Activated CD4-positive, CD25-positive, alpha-beta regulatory T cell treated with anti-CD3 and anti-CD28 coated beads, Interleukin-2, amount 50 U/mL, for 72 hours (primary cell): ENCODE measurements at regions not wholly inside any gene's neighbourhood (a gene's known extent, or its start where the extent isn't known, plus 50 kb on each side); places are given as distances from the start of the nearest gene placed in this dataset.

Source experiments
- DNase-seq: peaks from one replicate; pipeline ENCODE4 v3.0.0; 2021

- no peak for DNase-seq
These were observed 1731.5 kb upstream of the FLRT2 start for GRCh38 chr14:83798421-83798820.

GRCh38 chr14:83799233-83799632 is 1730.7 kb upstream of the FLRT2 start:
- DNase-seq, result no peak

- no peak for DNase-seq
These were observed 1715.0 kb upstream of the FLRT2 start for GRCh38 chr14:83814896-83815295.

- no peak for DNase-seq
These were observed 1713.2 kb upstream of the FLRT2 start for GRCh38 chr14:83816761-83817160.

- DNase-seq, result no peak
These were observed 1704.1 kb upstream of the FLRT2 start for GRCh38 chr14:83825843-83826242.

GRCh38 chr14:83826838-83827237 is 1703.1 kb upstream of the FLRT2 start:
- no peak for DNase-seq

GRCh38 chr14:83827383-83827782 is 1702.6 kb upstream of the FLRT2 start:
- DNase-seq, result no peak

- no peak for DNase-seq
These were observed 1701.5 kb upstream of the FLRT2 start for GRCh38 chr14:83828406-83828805.

- DNase-seq, result no peak
These were observed 1699.6 kb upstream of the FLRT2 start for GRCh38 chr14:83830316-83830715.

- DNase-seq, result no peak
These were observed 1691.7 kb upstream of the FLRT2 start for GRCh38 chr14:83838226-83838625.

GRCh38 chr14:83842547-83842946 is 1687.4 kb upstream of the FLRT2 start:
- no peak for DNase-seq

GRCh38 chr14:83847102-83847501 is 1682.8 kb upstream of the FLRT2 start:
- no peak for DNase-seq

- no peak for DNase-seq
These were observed 1679.9 kb upstream of the FLRT2 start for GRCh38 chr14:83850092-83850491.

GRCh38 chr14:83856334-83856733 is 1673.6 kb upstream of the FLRT2 start:
- no peak for DNase-seq

- DNase-seq, result no peak
These were observed 1669.3 kb upstream of the FLRT2 start for GRCh38 chr14:83860631-83861155.

GRCh38 chr14:83863042-83863774 is 1666.7 kb upstream of the FLRT2 start:
- DNase-seq, result no peak

GRCh38 chr14:83864106-83864505 is 1665.8 kb upstream of the FLRT2 start:
- DNase-seq, result no peak

GRCh38 chr14:83867566-83868225 is 1662.2 kb upstream of the FLRT2 start:
- no peak for DNase-seq

GRCh38 chr14:83870546-83871270 is 1659.2 kb upstream of the FLRT2 start:
- DNase-seq, result no peak

- no peak for DNase-seq
These were observed 1656.3 kb upstream of the FLRT2 start for GRCh38 chr14:83873669-83874068.

- DNase-seq, result no peak
These were observed 1655.3 kb upstream of the FLRT2 start for GRCh38 chr14:83874662-83875061.

GRCh38 chr14:83883732-83884131 is 1646.2 kb upstream of the FLRT2 start:
- DNase-seq, result no peak

- no peak for DNase-seq
These were observed 1644.1 kb upstream of the FLRT2 start for GRCh38 chr14:83885837-83886293.

- DNase-seq, result no peak
These were observed 1642.1 kb upstream of the FLRT2 start for GRCh38 chr14:83887866-83888265.
